ENCODE measurements at regions not wholly inside any gene's neighbourhood (a gene's known extent, or its start where the extent isn't known, plus 50 kb on each side); places are given as distances from the start of the nearest gene placed in this dataset.
"Not testable (repeated sequence)": the region's sequence is repeated elsewhere in the genome, so short reads cannot be mapped to it uniquely, and the experiment has no call there.

DNA sequence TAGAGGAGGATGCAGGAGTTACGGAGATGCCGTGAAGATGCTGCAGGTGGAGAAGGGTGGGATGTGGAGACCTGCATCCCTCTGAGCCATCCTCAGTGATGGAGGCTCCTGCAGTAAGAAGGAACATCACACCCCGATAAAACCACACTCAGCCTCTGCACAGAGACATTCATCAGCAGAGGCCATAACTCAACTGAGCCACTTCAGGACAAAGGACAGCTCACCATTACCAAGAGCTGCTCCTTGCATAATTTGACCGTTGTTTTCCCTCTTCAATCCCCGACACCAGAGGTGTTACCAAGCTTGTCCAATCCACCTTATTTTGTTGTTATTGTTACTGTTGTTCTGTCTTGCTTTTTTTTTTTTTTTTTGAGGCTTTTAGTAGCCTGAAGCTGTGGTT lies 543.9 kb downstream of the AJAP1 start:
- no peak for DNase-seq

DNA sequence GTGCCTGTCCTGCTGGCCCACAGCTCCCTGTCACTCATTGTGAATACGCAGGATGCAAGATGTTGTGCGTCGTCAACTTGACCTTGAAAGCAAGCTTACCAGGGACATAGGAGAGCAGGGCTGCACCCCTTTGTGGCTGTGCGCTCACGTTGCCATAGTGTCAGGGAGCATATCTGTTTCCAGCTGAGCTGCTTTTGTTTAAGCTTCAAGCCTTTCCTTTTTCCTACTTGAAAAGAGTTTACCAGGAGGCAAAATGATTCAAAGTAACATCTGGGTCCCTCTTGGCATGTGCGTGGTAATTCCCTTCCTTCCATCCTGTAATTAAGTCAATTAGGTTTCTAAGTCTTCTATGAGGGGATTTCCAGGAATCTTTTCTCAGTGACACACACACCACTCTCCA lies 537.1 kb downstream of the AJAP1 start:
- DNase-seq = no peak

DNA sequence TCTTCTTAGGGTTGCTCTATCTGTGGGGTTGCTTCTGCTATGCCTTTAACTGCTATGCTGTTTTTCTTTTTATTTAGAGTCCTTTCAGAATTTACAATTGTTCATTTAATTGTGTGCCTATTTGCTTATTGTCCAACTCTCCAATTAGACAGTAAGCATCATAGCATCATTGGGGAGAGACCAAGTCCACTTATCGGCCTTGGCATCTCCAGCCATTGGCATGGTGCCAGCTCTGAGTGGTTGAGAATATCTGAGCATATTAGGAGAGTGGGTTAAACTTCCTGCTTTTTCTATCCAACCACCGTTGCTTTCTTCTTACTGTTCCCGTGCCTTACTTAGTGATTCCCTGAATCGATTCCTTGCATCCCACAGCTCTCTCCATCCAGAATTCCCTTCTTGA lies 535.0 kb downstream of the AJAP1 start:
- DNase-seq = no peak

DNA sequence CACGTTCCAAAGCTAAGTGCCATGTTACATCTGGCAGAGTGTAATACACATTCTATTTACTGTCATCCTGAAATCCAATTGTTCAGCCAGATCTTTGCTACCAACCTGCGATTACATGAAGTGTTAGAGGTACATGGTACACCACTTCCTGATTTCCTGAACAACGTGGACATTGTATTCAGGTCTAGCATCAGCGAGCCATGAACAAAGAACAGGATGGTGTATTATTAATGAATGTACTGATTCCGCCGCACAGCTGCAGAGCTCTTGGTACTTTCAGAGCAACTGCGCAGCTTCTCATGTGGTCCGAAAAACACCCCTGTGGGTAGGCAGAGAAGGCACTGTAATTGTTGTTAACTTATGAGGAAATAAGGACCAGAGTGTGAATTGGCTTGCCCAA lies 511.4 kb downstream of the AJAP1 start:
- DNase-seq = no peak

DNA sequence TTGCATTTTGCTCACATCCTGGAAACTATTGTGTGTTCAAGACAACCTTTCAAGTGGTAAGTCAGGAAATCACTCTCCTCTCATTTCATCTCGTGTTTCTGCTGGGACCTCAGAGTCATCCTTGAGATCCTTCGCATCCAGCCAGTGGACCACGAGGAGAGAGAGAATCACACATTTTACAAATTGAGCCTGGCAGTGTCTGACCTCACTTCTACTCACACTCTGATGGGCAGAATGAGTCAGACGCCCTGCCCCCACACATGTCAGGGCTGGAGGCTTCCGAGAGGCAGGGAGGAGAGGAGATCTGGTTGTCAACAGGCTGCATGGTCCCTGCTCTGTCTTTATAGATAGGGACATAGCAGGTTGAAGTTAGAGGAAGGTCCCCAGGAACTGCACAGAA lies 509.7 kb downstream of the AJAP1 start:
- no peak for DNase-seq

DNA sequence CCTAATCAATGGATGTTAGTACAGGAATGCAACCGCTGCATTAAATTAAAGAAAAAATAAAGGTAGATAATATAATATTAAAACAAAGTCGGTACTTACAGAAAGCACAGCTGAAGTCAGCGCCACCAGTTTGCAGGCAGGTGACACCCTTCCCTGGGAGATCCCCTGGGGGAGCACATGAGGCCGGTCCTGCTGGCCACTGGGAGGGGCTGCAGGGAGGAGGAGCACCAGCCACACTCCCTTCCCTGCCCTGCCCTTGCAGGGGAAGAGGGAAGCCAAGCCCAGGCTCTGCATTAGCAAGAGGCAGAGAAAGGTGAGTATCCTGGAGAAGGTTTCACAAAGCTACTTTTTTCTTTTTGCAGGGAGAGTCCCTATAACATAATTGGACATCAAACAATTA lies 507.0 kb downstream of the AJAP1 start:
- no peak for DNase-seq

DNA sequence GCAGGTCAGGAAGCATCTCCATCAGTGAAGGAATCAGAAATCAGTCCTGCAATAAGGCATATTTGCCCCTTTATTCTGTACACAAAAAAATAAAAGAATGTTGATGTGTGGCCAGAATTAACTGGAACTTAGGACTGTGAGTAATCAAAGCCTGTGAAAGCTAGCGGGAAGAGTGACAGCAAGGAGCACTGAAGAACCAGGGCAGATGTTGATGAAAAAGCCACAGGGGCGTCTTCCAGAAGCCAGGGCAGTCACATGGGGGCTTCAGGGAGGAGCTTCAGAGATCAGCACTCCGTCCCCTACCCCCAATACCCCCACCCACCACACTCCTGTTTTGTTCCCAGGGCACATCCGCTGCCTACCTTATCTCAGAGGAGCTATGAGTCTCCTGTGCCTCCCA lies 502.8 kb downstream of the AJAP1 start:
- no peak for DNase-seq

DNA sequence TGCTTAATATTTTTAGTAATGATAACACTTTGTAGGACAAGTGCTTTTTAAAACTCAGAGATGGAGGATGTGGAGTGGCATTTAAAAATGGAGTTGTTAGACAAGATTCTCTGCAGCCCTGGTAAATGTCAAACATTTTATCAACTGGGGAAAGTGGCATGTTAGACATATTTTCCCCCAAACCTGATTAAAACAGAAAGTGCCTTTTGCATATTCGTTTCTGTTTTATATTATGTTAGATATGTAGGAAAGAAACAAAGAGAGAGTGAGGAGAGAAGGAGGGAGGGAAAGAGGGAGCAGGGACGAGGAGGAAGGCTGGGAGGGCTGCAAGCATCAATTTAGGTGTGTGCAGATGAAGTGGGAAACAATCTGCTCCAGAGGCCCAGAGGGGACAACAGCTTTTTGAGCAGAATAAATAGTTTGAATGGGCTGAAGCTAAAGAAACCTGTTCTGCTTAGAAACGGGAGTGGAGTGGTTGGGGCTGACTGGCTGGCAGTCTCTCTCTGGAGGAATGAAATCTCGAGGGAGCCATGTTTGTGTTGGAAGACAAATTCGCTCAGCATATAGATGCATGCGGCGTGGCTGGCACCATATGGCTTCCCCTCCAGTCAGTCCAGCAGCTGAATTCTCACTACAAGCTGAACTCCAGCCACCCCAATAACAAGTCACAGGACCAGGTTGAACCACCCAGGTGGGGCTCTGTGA lies 502.2 kb downstream of the AJAP1 start:
- DNase-seq = no peak

DNA sequence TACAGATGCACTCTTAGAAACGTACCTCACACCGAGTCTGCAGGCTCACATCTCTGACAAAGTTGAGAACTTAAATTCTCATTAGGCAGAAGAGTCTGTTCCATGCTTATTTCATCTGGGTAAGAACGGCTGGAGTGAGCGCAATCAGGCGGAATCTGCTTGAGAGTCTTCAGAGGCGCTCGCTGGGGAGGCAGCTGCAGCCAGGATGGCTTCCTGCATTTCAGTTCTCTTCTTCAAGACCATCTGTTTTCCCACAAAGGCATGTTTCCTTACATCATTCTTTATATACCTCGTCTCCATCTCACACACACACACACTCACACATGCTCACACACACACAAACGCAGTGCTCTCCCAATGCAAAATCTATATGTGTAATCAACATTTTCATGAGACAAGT lies 497.1 kb downstream of the AJAP1 start:
- no peak for DNase-seq

DNA sequence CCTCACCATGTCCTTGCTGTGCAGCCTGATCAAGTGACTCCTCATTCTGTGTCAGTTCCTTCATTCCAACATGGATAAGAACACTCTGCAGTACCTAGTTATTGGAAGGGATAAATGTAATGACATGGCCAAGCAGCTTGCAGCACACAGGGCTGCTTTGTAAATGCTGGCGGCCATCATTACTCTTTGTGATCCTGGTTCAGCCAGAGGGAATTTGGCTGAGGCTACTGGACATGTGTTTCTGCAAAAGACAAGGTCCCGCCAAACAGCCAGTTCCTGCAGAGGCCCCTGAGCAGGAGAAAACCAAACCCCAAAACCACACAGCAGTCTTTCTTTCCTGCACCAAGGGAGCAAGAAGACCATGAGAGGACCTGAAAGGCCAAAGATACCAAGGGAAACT lies 495.8 kb downstream of the AJAP1 start:
- no peak for DNase-seq

DNA sequence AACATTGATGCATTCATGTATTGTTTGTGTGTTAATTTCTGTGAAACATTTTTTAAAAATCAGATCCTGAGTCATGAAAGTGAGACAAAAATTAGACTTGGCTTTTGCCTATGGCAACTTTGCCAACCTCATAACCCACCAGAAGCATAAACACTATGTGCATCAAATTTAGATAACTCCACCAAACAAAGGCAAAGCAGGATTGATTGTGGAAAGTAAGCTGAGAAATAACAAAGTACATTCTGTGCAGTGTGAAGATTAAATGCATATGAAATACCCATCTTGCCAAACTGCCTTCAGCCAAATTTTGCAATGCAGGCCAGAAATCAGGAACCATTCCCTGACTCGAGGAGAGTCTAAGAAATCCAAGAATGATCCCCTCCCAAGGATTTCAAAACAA lies 493.4 kb downstream of the AJAP1 start:
- DNase-seq = no peak

DNA sequence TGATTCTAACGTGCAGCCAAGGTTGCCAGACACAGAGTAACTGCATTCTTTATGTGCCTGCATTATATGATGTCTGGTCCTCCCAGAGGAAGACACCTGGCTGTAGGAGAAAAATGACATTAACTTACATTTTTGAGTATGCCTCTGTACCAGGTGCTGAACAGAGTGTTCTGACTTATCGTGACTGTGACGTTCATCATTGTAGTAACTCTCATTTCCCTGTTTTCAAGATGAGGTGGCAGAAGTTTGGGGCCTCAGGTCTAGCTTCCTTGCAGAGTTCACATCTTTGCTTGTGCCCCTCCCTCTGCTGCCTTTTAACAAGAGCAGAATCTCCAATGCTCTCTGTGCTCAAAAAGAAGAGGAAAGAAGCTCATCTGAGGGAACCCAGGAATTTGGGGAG lies 488.0 kb downstream of the AJAP1 start:
- DNase-seq = no peak

DNA sequence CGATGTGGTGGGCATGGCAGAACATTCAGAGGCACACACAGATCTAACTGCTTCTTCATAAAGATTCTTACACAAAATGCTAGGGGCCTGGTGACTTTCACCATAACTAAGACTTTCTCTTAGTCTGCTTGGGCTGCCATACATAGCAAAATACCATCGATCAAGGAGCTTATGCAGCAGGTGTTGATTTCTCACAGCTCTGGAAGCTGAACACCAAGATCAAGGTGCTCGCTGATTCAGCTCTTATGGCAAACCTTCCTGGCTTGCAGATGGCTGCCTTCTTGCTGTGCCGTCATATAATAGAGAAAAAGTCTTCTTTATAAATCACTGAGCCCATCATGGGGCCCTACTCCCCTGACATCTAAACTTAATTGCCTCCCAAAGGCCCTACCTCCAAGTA lies 487.3 kb downstream of the AJAP1 start:
- no peak for DNase-seq

DNA sequence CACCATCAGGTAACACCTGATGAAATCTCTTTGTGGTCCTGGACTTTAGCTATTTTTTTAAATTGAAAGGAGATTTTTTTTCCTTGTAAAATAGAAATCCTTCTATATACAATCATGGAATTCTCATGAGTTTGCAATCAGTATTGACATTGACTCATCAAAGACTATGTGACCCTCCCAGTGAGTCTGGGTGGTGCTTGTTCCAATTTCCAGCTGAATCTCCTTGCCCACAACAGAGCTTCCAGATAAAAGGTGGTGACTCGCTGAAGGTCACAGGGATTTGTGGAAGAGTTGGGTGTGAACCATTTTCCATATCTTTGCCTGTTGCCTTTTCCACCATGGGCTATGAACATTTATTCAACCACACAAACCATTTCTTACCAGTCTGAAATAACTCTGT lies 486.6 kb downstream of the AJAP1 start:
- DNase-seq = no peak

DNA sequence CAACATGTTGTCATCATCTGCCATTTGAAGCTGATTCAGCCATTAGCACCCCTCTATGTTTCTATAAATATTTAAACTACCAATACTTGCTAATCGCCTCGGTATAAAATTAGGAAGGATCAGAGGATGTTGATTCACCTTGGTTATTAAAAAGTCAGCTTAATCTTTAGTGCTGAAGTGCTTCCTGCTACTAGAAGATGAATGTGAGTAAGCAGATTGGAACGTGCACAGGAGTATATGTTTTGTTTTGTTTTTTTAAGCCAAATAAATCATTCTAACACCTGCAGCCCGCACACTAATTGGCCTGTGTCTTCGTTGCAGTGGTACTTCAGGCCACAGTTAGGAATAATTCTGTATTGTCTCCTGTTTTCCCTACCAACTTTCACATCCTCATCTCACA lies 485.7 kb downstream of the AJAP1 start:
- no peak for DNase-seq

DNA sequence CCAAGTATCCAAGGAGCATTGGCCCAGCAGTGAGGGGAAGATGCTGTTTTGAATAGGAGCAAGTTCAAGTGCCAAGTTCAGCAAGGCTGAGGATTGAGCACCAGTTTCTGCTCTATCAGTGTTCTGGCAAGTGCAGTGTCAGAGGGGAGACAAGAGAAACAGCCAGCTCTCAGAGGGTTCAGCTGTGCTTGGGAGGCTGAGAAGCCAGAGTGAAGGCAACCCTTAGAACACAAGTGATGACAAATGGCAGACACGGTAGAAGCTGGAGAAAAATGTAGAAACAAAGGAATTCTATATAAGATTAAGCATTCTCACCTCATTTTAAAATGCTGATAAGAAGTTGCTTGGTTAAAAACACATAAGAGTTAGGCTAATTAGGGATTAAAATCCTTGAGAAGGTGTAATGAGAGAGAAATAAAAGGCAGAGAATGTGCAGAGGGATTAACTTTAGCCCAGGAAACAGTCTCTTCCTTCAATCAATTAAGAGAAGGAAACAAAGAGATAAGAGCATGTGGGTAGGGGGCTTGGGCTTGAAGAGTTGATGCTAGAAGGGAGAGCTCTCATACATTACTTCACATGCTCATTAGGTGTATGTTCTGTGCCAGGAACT lies 475.4 kb downstream of the AJAP1 start:
- no peak for DNase-seq

DNA sequence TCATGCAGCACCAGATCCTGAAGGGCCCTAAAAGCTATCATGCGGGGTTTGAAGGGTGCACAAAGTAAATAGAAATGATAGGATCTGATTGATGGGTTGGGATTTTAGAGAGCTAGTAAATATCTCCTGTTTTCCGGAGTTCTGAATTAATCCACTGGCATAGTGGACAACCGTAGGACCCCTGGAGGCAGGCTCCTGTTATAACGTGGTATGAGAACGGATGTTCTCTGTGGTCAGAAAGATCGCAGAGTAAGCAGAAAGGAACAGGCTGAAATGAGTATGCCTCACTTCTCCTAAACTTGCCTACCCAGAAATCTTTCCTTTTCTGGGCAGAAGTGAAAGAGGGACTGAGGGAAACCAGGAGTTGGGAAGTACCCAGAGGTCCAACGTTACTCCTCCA lies 470.8 kb downstream of the AJAP1 start:
- DNase-seq = no peak

DNA sequence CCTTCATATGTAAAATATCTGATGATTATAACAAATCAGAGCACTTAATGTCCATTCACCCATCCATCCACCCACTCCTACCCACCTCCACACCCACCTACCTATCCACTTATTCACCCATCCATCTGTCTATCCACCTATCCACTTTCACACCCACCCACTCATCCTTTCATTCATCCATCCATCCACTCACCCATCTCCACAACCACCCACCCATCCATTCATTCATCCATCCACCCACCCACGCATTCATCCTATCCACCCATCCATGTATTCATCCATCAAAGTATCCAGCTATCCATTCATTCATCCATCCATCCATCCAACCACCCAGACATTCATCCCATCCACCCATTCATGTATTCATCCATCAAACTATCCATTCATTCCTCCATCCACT lies 466.1 kb downstream of the AJAP1 start:
- DNase-seq = no peak

DNA sequence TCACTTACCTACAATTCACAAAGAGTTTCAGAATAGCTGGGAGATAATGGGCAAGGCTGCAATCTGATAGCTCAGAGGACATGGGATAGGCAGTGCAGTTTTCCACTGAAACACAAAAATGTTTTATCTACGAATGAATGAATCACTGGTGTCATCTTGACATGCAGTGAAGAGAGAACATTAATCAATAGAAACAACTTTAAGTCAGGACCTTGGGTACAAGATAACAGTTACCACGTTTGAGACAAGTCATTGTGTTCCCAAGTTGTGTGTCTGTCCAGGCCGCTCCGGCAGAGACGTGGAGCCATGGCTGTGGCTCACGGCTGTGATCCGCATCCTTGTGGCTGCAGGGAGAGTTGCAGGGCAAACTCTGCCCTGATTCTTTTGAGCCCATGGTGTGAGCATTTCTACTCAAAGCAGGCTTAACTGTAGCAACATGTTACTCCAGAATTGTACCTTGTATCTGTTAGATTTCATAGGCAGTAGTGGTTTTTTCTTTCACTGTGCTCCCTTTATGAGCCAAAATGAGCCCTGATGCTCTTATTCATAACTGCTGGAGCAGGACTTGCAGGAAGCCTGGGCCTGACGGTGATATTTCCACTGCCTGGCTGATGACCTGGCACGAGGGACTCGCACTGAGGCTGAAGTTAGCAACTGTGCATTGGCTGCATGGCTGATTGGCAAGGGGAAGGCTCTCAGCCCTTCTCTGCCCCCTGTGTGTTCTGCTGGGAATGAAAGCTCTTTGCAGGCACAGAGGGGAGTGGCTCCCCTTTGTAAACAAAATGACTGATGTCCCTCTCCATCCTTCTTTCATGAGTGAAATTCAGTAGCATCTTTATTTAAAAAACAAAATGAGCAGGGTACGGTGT lies 465.2 kb downstream of the AJAP1 start:
- no peak for DNase-seq

DNA sequence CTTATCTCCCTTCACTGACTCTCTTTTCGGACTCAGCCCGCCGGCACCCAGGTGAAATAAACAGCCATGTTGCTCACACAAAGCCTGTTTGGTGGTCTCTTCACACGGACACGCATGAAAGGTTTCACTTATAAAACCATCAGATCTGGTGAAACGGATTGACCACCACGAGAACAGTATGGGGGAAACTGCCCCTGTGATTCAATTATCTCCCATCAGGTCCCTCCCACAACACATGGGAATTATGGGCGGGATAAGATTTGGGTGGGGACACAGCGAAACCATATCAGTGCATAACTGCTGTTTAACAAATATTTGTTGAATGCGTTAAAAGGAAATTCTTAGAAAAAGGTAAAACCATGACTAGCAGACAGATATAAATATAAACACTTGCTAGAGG lies 464.4 kb downstream of the AJAP1 start:
- not testable (repeated sequence) for DNase-seq

DNA sequence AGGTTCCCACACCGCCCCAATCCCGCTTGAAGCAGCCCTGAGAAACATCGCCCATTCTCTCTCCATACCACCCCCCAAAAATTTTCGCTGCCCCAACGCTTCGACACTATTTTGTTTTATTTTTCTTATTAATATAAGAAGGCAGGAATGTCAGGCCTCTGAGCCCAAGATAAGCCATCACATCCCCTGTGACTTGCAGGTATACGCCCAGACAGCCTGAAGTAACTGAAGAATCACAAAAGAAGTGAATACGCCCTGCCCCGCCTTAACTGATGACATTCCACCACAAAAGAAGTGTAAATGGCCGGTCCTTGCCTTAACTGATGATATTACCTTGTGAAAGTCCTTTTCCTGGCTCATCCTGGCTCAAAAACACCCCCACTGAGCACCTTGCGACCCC lies 463.9 kb downstream of the AJAP1 start:
- not testable (repeated sequence) for DNase-seq

DNA sequence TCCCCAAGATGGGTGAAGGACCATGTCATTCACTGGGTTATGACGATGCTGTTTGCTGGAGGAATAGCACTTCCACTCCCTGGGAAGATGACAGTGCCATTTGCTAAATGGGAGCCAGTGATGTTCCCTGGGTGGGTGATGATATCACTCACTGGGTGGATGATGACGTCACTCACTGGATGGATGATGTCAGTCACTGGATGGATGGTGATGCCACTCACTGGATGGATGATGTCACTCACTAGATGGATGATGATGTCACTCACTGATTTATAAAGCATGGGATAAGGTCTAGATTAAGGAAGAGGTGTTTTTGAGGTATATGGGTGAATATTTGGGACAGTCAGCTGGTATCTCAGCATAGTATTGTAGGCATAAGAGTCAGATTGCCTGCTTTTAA lies 457.2 kb downstream of the AJAP1 start:
- DNase-seq = no peak

DNA sequence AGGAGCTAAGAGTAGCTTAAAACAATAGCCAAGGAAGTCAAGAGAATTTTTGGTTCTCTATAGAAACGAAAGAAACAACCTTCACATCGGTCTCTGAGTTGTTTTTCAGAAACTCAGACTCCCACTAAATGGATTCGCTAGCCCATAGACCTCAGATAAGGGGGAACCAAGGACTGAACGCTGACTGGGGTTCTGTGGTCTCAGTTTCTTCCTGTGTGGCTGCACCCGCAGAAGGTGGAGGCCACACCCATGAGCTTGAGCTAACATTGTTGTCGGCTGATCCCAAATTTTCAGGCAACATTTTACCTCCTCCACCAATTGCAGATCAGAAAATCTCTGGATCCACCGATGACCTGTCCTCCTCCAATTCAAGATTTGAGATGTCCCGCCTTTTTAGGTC lies 456.1 kb downstream of the AJAP1 start:
- no peak for DNase-seq

DNA sequence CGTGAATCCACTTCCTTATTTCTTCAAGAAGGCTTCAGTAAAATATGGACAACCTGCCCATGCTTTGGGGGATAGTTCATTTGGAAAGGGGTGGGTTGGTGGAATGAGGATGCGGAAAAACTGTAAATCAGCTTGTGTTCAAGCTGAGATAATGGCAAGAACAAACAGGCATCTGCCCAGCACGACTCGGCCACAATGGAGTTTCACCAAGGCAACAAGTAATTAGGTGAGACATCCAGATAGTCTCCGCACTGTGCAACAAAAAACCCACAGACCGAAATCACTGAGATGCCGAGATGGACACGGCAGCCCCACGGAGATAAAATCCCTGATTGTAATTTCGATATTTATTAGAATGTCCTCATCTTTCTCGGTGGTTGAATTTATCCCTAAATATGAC lies 455.2 kb downstream of the AJAP1 start:
- no peak for DNase-seq
